Activated naive CD4-positive, alpha-beta T cell treated with anti-CD3 and anti-CD28 coated beads for 36 hours (primary cell): ENCODE measurements at regions not wholly inside any gene's neighbourhood (a gene's known extent, or its start where the extent isn't known, plus 50 kb on each side); places are given as distances from the start of the nearest gene placed in this dataset.

Source experiments
- CTCF ChIA-PET: fragments of 350-600 bp; sonication (Branson Sonifier 250); formaldehyde crosslinking; loops from one replicate; lab custom pipeline; 2021; ENCODE audit warnings: antibody characterized with exemption; lab: Charles Lee
- DNase-seq: peaks from one replicate; pipeline ENCODE4 v3.0.0-alpha.2; 2020
- H3K27ac Mint-ChIP-seq: one replicate; pipeline ENCODE4 v1.8.0; 2021; ENCODE audit warnings: mild to moderate bottlenecking, mixed read lengths
- H3K27me3 Mint-ChIP-seq: one replicate; pipeline ENCODE4 v1.8.0; 2021; ENCODE audit warnings: low read depth, mixed read lengths
- H3K36me3 Mint-ChIP-seq: one replicate; pipeline ENCODE4 v1.8.0; 2021; ENCODE audit warnings: low read depth, mixed read lengths
- H3K4me1 Mint-ChIP-seq: one replicate; pipeline ENCODE4 v1.8.0; 2021; ENCODE audit warnings: low read depth, mixed read lengths
- H3K4me3 Mint-ChIP-seq: one replicate; pipeline ENCODE4 v1.8.0; 2021; ENCODE audit warnings: mild to moderate bottlenecking, moderate library complexity, mixed read lengths
- H3K9me3 Mint-ChIP-seq: one replicate; pipeline ENCODE4 v1.8.0; 2021; ENCODE audit warnings: mixed read lengths
- intact Hi-C: fragments of 100-400 bp; cut with micrococcal nuclease; formaldehyde crosslinking; loops from one replicate; pipeline ENCODE4 v1.15.1; 2023

- Mint-ChIP-seq H3K36me3 (no peaks in the 10 kb centered on the region), H3K4me3 (no peak overlapping the region), H3K27ac (no peak overlapping the region), H3K4me1 (no peaks in the 10 kb centered on the region), H3K27me3 (peaks cover 13% of the 10 kb centered on the region), H3K9me3 (peaks cover 2% of the 10 kb centered on the region)
- CTCF ChIA-PET: no interaction called here
- DNase-seq: no peak
- intact Hi-C loops: no loop called here
Observed at GRCh38 chr10:10438335-10439100, 579.2 kb upstream of the CELF2 start.

- Mint-ChIP-seq H3K4me1 (no peaks in the 10 kb centered on the region), H3K27ac (no peak overlapping the region), H3K36me3 (no peaks in the 10 kb centered on the region), H3K9me3 (no peaks in the 10 kb centered on the region), H3K27me3 (no peaks in the 10 kb centered on the region), H3K4me3 (no peak overlapping the region)
- DNase-seq: no peak
- CTCF ChIA-PET: no interaction called here
- intact Hi-C loops: no loop called here
Observed at GRCh38 chr10:10456856-10457255, 560.8 kb upstream of the CELF2 start.

- Mint-ChIP-seq H3K36me3 (no peaks in the 10 kb centered on the region), H3K4me1 (no peaks in the 10 kb centered on the region), H3K9me3 (no peaks in the 10 kb centered on the region), H3K27me3 (peaks cover 16% of the 10 kb centered on the region), H3K27ac (no peak overlapping the region), H3K4me3 (no peak overlapping the region)
- no peak for DNase-seq
- intact Hi-C loops: no loop called here
- CTCF ChIA-PET: no interaction called here
Observed at GRCh38 chr10:10460451-10460850, 557.2 kb upstream of the CELF2 start.

GRCh38 chr10:10462151-10462941 is 555.3 kb upstream of the CELF2 start:
- no peak for DNase-seq
- Mint-ChIP-seq H3K27ac (no peak overlapping the region), H3K4me1 (no peaks in the 10 kb centered on the region), H3K36me3 (no peaks in the 10 kb centered on the region), H3K27me3 (peaks cover 16% of the 10 kb centered on the region), H3K4me3 (no peak overlapping the region), H3K9me3 (no peaks in the 10 kb centered on the region)
- intact Hi-C loops: no loop called here
- CTCF ChIA-PET: no interaction called here

- Mint-ChIP-seq H3K27ac (no peak overlapping the region), H3K36me3 (no peaks in the 10 kb centered on the region), H3K4me1 (no peaks in the 10 kb centered on the region), H3K9me3 (peaks cover 11% of the 10 kb centered on the region), H3K4me3 (no peak overlapping the region), H3K27me3 (peaks cover 18% of the 10 kb centered on the region)
- CTCF ChIA-PET: no interaction called here
- intact Hi-C loops: no loop called here
- DNase-seq: no peak
Observed at GRCh38 chr10:10471758-10472157, 545.9 kb upstream of the CELF2 start.

GRCh38 chr10:10475812-10476211 is 541.9 kb upstream of the CELF2 start:
- no peak overlapping the region for H3K4me3 Mint-ChIP-seq
- peaks cover 18% of the 10 kb centered on the region for H3K27me3 Mint-ChIP-seq
- H3K4me1 Mint-ChIP-seq: no peaks in the 10 kb centered on the region
- CTCF ChIA-PET: no interaction called here
- no peak overlapping the region for H3K27ac Mint-ChIP-seq
- intact Hi-C loops: no loop called here
- H3K9me3 Mint-ChIP-seq: peaks cover 11% of the 10 kb centered on the region
- no peaks in the 10 kb centered on the region for H3K36me3 Mint-ChIP-seq
- no peak for DNase-seq

GRCh38 chr10:10477844-10478243 is 539.8 kb upstream of the CELF2 start:
- no peak overlapping the region for H3K4me3 Mint-ChIP-seq
- no peaks in the 10 kb centered on the region for H3K36me3 Mint-ChIP-seq
- H3K27me3 Mint-ChIP-seq: peaks cover 25% of the 10 kb centered on the region
- no peak for DNase-seq
- CTCF ChIA-PET: interaction anchor here (0.7 kb wide), 1 partner anchor 142 kb away, joined by 3 read pairs; no protein-coding TSS in a partner anchor
- no peak overlapping the region for H3K27ac Mint-ChIP-seq
- H3K9me3 Mint-ChIP-seq: peaks cover 6% of the 10 kb centered on the region
- intact Hi-C loops: no loop called here
- H3K4me1 Mint-ChIP-seq: no peaks in the 10 kb centered on the region

- H3K9me3 Mint-ChIP-seq: no peaks in the 10 kb centered on the region
- H3K27me3 Mint-ChIP-seq: peaks cover 23% of the 10 kb centered on the region
- no peak overlapping the region for H3K4me3 Mint-ChIP-seq
- CTCF ChIA-PET: no interaction called here
- DNase-seq: no peak
- no peaks in the 10 kb centered on the region for H3K4me1 Mint-ChIP-seq
- intact Hi-C loops: no loop called here
- no peaks in the 10 kb centered on the region for H3K36me3 Mint-ChIP-seq
- no peak overlapping the region for H3K27ac Mint-ChIP-seq
Observed at GRCh38 chr10:10479465-10479864, 538.2 kb upstream of the CELF2 start.

- H3K27me3 Mint-ChIP-seq: peaks cover 36% of the 10 kb centered on the region
Observed at GRCh38 chr10:10482613-10483012, 535.1 kb upstream of the CELF2 start.

GRCh38 chr10:10489076-10489475 is 528.6 kb upstream of the CELF2 start:
- H3K27me3 Mint-ChIP-seq: peaks cover 48% of the 10 kb centered on the region
- no peak for DNase-seq
- no peaks in the 10 kb centered on the region for H3K36me3 Mint-ChIP-seq
- no peaks in the 10 kb centered on the region for H3K9me3 Mint-ChIP-seq
- intact Hi-C loops: no loop called here
- CTCF ChIA-PET: no interaction called here
- no peaks in the 10 kb centered on the region for H3K4me1 Mint-ChIP-seq
- no peak overlapping the region for H3K4me3 Mint-ChIP-seq
- no peak overlapping the region for H3K27ac Mint-ChIP-seq

More at GRCh38 chr10:10482613-10483012, 535.1 kb upstream of the CELF2 start:
- Mint-ChIP-seq H3K4me3 (no peak overlapping the region), H3K4me1 (no peaks in the 10 kb centered on the region), H3K27ac (no peak overlapping the region), H3K36me3 (no peaks in the 10 kb centered on the region), H3K9me3 (no peaks in the 10 kb centered on the region)
- DNase-seq: no peak
- intact Hi-C loops: no loop called here
- CTCF ChIA-PET: no interaction called here

GRCh38 chr10:10489805-10490571 is 527.7 kb upstream of the CELF2 start:
- Mint-ChIP-seq H3K27me3 (peaks cover 46% of the 10 kb centered on the region), H3K4me1 (no peaks in the 10 kb centered on the region), H3K9me3 (no peaks in the 10 kb centered on the region), H3K27ac (no peak overlapping the region), H3K4me3 (no peak overlapping the region), H3K36me3 (no peaks in the 10 kb centered on the region)
- no peak for DNase-seq
- CTCF ChIA-PET: no interaction called here
- intact Hi-C loops: no loop called here

GRCh38 chr10:10490581-10490980 is 527.1 kb upstream of the CELF2 start:
- peaks cover 43% of the 10 kb centered on the region for H3K27me3 Mint-ChIP-seq
- H3K4me3 Mint-ChIP-seq: no peak overlapping the region
- H3K27ac Mint-ChIP-seq: no peak overlapping the region
- no peaks in the 10 kb centered on the region for H3K4me1 Mint-ChIP-seq
- DNase-seq: no peak
- intact Hi-C loops: no loop called here
- CTCF ChIA-PET: no interaction called here
- no peaks in the 10 kb centered on the region for H3K36me3 Mint-ChIP-seq
- H3K9me3 Mint-ChIP-seq: no peaks in the 10 kb centered on the region
